HG02840 (cell line): ENCODE measurements at regions not wholly inside any gene's neighbourhood (a gene's known extent, or its start where the extent isn't known, plus 50 kb on each side); places are given as distances from the start of the nearest gene placed in this dataset.
A peak's percentile ranks its signal among the peaks of the same experiment; 100 is the strongest.

Experiments used
- ATAC-seq: cut with Tn5 transposase; IDR thresholded peaks from one replicate; pipeline ENCODE4 v1.9.1; 2021; ENCODE audit warnings: mild to moderate bottlenecking, moderate library complexity, moderate number of reproducible peaks; ENCODE audit not compliant: unreplicated experiment, low FRiP score

DNA sequence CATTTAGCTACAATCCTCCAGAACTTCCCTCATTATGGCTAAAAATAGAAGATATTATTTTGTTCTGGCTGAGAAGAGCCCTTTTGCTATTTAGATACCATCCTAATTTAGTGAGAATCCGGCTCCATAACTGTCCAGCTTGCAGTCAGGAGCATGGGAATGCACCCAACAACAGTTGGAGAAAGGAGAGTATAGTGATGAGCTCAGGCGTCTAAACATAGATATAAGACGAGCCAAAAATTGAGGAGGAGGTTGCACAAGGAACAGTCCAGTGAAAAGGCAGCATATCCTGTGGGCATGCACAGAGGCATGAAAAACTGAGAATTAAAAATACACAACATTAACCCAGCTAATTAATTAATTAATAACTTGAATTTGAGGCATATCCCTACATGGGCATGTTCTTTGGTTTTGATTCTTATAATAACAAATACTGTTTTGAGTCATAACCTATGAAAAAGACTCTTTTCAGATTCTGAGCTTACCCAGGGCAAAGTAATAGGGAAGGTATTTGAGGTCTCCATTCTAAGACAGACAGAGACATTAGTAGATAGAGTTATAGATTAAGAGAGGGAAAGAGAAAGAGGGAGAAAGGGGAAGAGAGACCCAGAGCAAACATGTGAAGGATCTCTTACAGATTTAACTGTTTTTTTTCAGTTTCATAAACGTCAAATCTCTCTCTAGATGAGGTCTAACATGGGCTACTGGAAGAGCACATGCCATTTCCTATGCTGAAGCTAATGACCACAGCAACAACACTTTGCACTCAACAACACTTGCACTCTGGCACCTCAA lies 311.2 kb downstream of the OSR1 start:
- peak; percentile 88 for ATAC-seq

DNA sequence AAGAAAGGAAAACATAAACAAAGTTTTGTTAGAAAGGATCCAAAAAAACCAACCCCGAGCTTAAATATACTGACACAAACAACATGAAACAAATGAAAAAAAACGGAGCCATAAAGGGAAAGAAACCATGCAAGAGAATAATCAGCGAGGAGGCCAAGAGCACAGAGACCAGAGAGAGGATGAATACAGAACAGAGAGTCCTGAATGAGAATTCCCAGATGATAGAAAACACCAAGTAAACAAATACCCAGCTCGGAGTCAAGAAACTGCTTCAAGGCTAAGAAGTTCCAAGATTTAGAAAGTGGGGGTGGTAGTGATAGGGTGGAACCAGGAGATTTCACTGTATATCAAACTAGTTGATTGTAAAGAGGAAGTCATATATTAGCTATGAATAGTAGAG lies 313.3 kb downstream of the OSR1 start:
- no peak for ATAC-seq

DNA sequence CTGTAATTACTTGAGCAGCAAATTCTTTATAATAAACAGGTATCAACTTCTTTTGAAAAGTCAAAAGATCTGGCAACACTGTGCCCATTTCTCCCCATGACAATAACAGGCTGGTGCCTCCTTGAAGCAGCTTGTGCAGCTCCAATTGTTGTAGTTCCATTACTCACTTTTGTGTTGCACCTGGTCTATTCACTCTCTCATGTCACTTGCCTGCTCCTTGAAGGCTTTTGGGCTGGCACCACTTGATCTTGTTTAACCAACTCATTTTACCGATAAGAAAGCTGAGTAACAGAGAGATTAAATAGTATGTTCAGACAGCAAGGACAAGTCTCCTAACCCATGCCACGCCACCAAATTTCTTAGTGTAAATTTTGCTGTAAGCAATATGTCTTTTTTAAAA lies 314.5 kb downstream of the OSR1 start:
- no peak for ATAC-seq

DNA sequence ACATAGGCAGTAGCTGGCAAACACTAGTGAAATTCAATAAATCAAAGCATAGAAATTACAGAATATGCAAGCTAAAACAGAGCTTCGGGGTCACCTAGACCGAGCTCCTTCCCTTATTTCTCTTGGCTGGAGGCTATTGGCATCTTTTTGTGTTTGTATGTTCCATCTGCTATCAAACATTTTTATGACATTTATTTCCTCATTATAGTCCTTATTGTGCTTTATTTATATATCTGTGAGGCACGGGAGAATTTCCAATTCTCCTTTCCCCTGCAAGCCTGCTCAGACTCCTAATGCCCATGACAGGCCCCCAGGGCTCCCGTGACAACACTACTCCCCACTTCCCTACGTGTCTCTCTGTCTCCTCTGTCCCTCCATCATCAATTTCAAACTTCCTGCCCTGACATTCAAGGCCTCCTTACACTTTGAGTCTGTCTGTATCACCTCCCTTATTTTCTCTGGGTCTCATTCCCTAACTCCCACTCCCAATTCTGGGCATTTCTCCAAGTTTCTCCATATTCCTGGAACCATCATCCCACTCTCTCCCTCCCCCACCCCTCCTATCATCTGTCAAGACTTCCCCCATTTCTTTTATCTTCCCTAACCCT lies 316.9 kb downstream of the OSR1 start:
- ATAC-seq, result no peak

DNA sequence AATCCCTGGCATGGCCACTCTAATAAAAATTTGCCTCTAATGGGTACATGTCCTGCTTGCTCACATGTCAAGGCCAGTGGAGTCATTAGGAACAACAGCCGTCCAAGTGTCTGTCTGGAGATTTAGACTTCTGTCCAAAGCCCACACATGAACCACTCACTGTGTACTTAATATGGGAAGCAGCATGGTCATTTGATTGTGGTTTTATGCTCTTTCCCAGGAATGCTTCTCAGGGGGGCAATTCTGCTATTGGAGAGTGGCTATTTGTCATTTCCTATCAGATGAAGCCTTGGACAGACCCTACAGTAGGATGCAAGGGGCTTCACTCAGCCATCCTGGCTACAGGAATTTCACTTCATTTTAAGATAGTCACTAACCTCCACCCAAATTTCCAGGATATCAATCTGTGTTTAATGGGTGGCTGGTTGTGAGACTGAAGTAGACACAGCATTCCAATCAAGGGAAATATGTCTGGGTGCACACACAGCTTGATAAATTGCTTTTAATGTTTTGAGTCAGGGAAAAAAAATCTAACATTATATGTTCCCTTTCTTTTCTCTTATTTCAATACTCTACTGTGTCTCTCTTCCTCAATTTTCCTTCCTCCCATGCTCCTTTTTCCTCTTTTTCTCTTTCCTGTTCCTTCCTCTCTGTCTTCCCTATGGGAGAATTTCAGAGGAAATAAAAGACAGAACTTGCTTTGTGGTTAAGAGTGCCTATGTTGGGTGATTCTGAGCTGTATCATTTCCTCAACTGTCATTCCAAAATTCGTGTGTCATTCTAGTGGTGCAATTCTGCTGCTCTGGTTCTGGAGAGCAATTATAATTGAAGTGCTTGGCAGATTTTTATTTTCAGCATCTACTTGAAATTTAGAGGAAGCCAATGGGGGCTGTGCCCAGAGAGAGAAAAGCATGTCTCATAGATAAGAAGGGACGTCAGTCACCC lies 320.1 kb downstream of the OSR1 start:
- ATAC-seq, result no peak

DNA sequence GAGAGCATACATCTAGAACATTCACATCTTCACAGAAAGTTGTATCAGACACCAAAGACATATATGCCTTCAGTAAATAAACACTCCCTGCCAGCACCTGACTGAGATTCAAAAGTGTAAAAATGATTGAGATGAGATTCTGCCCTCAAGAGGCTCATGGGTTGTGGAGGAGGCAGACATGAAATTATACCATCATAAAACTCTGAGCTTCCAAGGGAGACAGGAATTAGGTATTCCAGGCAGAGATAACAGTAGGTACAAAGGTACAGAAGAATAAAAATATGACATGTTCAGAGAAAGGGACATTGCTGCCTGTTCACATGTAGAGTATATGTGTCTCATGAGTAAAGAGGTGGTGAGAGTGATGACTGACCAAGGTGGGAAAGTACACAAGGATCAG lies 322.3 kb downstream of the OSR1 start:
- ATAC-seq, result no peak

DNA sequence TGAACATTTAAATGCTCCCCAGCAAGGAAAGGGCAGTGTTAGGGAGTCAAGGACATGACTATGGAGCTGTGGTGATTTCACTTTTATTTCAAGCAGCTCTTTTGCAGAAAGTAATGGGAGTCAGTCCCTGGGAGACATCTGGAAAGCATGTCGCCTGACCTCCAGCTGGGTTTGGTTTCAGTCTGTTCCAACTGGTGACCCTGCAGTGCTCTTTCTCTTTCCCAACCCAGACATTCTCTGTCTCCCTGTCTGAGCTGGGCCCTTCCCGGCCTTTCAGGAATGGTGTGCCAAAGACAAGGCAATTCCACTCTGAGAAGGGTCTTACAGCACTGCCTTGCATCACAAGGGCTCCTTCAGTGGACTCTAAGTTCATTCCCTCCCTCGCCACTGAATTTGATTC lies 323.2 kb downstream of the OSR1 start:
- ATAC-seq, result no peak

DNA sequence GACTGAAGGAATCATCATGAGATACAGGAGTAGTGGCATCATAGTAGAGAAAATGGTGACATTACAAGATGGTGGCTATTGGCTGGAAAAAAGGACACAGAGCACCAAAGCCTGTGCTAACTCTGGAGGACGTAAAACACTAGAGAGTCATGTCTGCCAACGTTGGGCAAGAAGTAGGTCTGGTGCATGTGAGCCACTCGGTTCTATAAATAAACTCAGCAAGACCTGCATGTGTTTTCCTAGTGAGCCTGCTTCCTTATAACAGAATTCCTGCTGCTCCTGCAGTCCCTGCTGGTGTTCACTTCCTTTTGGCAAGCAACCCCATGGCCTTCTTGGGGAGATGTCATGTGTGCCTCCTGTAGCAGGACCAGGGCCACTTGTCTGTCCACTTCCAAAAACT lies 325.2 kb downstream of the OSR1 start:
- no peak for ATAC-seq

DNA sequence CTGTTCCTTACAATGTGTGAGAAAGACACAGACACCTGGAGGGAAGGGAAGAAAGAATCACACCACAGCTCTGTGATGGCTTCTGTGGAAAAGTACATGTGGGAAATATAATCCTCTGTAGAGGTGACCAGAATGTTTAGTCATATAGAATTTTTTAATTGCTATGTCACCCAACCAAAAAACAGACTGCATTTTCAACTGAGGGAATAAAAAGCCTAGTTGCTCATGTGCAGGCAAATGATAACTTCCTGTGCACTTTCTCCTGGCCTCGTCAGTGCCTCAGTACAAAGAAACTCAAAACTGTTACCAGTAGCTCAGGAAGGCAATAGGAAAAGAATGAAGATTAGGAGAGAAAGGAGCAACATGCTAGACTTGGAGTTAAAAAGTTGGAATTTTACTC lies 326.8 kb downstream of the OSR1 start:
- ATAC-seq, result no peak

DNA sequence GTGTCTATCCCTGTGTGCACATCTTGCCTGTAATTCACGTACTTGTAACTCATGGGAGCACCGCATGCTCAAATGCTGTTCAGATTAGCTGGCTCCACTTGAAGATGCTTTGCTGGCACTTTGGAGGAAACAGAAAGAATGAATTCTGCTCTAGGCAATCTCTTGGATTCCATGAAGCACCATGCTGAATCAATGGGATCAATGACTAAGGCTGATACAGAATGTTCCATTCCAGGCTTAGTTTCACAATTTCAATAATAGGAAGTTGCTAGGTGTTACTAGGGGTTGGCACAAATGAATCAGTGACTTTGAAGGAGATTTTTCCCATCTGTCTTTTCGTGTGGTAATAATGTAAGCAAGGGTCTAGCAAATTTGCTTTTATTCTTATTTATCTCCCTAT lies 328.8 kb downstream of the OSR1 start:
- ATAC-seq, result no peak

DNA sequence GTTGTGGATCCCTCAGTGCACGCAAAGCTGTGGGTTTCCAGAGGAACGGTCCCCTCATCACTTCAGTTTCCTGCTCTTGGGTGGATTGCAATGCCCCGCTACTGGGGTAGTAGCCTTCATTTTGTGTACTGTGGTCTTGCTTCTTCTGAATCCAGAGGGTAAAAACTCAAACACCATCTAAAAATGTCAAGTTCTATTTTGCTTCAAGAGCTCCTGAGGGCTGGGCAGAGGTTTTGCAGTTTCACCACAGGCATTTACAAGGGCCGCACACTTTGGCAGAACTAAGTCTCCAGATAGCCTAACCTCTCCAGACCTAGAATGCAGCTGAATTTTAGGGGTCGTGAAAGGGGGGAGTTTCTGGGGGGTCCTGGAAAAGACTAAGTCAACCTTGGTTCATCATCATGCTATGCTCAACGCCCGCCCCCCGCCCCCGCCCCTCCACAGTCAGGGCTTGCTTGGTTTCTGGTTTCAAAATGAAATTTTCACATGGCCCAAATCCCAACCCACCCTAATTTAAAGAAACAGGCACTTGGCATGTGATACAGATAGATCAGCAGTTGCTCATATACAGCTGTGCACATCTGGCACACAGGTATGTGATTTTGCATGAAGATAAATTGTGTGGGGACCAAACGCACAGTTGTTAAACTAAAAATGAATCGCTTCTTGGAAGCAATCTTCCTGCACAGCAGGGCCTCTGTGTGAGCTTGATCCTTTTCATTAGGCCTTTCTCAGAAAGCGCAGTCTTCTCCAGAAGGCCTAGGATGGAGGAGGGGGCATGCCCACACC lies 329.6 kb downstream of the OSR1 start:
- ATAC-seq, result no peak

DNA sequence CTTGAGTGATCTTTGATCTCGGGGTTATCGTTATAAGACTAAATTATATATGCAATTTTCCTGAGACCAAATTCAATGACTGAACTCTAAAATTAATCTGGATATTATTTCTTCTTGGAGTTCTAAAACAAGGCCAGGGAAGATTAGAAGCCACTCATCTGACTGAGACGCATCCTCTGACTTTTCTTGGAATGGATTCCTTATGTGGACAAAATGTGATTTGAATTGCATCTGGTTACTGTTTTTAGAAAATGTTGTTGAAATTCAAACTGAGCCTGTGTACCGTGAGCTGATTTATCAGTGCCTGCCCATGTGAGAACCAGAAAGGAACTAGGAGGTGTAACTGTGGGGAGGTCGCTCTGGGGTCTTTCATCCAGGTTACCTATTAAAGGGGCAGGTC lies 330.8 kb downstream of the OSR1 start:
- ATAC-seq, result no peak

DNA sequence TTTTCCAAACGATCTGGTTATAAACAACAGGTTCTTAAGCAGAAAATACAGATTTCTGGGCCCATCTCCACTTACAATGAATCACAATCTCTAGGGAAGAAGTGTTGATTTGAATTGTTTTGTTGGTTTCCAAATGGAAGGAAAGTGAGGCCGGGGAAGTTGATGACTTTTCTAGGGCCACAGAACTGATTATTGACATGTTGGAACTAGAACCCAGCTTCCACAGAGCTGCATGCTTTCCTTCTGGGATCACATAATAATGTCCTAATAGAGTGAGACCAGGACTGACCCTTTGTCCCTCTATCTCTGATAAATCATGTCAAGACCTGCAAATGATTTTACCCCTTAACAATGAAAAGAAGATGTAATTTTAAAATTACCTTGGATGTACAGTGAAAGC lies 332.2 kb downstream of the OSR1 start:
- ATAC-seq, result no peak

DNA sequence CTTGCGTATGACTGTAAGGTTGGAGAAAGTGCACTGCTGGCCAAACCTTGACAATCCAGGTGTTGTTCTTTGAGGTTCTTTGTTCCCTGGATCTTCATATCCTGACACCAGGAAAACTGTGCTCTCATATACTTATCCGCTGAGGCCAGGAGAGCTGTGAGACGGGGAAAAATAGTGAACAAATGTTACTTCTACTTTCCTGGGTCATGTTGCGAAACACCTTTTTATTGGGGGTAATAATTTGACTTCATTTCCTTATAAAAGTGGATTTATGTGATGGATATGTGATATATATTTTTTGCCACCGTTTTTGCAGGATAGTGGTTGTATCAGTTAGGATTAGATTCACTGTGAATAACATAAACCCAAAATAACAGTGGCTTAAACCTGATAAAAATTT lies 336.1 kb downstream of the OSR1 start:
- no peak for ATAC-seq

DNA sequence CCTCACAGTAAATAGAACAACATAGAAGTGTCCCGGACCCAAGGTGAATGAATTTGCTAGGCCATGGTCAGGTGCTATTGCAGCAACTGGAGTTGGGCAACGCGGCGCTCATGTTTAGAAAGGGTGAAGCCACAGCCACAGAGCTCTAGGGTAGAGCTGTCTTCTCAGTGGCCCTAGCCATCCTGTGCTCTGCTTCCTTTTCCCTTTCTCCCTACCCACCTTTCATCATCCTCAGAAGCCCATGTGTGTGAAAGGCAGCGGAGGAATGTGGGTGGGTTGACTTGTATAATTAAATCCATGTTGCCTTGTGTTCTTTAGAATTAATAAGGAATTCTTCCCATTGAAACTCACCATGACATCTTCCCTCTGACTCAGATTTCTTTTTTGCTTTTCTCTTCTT lies 336.7 kb downstream of the OSR1 start:
- no peak for ATAC-seq

DNA sequence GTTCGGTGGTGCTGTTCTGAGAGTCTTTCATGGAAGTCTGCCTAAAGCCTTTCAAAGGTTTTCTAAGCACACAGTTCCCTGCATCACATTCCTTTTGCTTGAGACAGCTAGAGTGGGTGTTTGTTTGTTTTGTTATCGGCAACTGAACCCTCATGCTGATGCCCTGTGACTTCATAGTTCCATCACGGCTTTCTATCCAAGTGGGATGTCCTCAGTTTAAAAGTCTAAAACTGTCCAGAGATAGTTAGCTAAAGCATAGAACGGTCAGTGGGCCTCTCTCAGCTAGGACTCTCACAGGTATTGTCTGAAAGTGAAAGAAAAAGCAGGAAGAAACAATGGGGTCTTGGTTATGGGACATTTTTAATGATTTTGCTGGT lies 337.3 kb downstream of the OSR1 start:
- ATAC-seq, result no peak

DNA sequence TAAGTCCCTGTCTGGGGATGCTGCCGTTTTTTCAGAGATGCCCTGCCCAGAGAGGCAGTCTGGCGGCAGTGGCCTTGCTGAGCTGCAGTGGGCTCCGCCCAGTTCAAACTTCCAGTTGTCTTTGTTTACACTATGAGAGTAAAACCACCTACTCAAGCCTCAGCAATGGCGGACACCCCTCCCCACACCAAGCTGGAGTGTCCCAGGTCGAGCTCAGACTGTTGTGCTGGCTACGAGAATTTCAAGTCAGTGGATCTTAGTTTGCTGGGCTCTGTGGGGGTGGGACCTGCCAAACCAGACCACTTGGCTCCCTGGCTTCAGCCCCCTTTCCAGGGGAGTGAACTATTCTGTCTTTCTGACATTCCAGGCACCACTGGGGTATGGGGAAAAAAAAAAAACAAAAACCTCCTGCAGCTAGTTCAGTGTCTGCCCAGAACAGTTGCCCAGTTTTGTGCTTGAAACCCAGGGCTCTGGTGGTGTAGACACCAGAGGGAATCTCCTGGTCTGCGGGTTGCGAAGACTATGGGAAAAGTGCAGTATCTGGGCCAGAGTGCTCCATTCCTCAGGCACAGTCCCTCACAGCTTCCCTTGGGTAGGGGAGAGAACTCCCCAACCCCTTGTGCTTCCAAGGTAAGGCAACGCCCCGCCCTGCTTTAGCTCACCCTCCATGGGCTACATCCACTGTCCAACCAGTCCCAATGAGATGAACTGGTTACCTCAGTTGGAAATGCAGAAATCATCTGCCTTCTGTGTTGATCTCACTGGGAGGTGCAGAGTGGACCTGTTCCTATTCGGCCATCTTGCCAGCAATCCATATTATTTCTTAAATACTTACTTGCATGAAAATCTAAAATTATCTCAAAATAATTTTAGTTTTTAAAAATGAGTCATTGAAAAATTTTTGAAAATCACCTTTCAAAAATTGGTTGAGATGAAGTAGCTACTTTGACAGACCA lies 338.0 kb downstream of the OSR1 start:
- ATAC-seq, result no peak

DNA sequence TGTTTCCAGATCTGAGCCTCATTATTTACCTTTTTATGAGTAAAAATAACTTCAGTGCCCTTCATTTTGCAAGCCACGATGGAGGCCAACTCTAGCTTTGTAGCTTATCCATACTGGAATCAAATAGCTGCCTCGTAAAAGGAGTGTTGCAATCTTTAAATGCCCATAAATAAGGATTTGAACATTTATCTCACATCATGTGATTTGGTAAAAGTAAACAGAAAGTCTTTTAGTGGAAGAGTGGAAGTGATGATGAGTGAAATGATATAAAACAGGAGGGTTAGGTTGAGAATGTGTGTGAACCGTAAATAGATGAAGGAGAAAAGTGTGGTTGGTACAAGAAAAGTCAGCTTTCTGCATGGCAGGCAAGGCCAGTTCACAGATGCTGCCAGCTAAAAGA lies 348.9 kb downstream of the OSR1 start:
- ATAC-seq, result no peak

DNA sequence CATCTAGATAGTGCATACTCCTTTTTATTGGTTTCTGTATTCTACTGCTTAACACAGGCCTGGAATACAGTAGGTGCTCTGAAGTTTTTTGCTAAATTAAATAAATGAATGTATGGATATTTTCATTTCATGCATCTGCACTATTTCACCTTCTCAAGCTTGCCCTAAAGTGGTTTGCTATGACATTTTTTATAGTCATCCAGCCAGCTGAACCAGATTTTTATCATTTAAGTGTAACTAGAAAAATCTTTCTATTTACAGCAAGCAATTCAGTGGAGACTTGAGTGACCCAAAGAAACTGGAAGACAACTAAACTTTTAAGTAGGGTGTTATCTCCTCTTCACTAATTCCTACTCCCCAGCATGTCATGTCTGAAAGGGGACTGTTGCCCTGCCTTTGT lies 354.9 kb downstream of the OSR1 start:
- no peak for ATAC-seq

DNA sequence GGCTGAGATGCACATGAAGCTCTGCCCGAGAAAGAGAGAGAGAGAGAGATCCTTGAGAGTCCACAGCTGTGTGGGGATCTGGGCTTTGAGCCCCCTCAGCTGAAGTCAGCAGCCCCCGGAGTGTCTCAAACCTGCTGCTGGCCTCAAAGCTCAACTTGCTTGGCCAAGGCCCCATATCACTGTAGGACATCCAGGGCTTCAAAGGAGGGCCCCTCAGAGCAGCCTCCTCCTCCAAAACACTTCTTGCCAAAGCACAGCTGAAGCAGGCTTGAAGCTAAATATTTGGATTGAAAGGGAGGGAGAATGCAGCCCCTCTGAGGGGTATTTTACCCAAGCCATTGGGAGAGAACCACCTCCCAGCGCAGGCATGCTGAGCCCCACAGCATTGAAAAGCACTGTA lies 357.6 kb downstream of the OSR1 start:
- no peak for ATAC-seq
